SIG-M5 treated with dmso at 0.1 percent for 504 hours (cell line): ENCODE measurements at regions not wholly inside any gene's neighbourhood (a gene's known extent, or its start where the extent isn't known, plus 50 kb on each side); places are given as distances from the start of the nearest gene placed in this dataset.
"Not testable (repeated sequence)": the region's sequence is repeated elsewhere in the genome, so short reads cannot be mapped to it uniquely, and the experiment has no call there.

Source experiments
- DNase-seq: peaks from one replicate; lab custom pipeline; 2025; ENCODE audit not compliant: unreplicated experiment; lab: John Stamatoyannopoulos, UW

GRCh38 chr4:126544276-126544675 is 1088.5 kb upstream of the INTU start:
- DNase-seq: no peak

DNA sequence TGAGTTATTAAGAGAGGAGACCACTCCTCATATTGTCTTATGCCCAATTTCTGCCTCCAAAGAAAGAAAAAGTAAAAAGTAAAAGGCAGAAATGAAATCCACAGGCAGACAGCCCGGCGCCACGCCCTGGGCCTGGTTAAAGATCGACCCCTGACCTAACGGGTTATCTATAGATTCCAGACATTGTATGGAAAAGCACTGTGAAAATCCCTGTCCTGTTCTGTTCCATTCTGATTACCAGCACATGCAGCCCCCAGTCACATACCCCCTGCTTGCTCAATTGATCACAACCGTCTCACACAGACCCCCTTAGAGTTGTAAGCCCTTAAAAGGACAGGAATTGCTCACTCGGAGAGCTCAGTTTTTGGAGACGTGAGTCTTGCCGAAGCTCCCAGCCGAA is 1086.6 kb upstream of the INTU start:
- not testable (repeated sequence) for DNase-seq

DNA sequence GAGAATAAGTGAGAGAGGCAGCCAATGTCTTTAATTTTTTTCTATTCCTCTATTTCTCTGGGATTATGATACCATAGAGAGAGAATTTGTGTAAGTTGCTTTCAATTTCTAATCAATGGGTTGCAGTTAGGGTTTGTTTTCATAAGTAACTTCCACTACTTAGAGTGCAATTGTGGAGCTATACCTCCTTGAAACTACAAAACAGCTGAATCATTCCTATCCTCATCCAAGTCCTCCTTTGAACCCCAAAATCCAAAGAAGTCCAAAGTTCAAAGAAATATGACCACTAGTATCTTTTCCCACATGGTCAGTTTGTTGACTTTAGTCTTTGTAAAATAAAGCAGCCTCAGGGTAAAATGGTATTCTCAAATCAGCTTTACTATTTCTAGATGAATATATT is 1085.4 kb upstream of the INTU start:
- no peak for DNase-seq

DNA sequence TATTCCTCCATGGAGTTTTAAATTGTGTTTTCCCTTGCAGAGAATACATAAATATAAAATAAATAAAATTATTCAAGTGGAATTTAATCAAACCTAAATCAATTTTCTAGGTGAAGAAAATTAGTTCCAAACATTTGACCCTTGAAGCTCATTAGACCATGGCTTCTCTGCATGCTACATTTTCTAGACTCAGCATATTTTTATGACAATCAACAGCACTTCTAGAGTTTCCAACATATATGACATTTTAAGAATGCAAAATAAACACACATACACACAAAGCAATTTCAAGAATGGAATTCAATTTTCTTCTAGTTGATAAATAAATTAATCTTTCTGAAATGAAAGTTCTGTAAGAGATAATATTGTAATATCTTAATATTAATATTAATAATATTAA is 1083.9 kb upstream of the INTU start:
- no peak for DNase-seq

DNA sequence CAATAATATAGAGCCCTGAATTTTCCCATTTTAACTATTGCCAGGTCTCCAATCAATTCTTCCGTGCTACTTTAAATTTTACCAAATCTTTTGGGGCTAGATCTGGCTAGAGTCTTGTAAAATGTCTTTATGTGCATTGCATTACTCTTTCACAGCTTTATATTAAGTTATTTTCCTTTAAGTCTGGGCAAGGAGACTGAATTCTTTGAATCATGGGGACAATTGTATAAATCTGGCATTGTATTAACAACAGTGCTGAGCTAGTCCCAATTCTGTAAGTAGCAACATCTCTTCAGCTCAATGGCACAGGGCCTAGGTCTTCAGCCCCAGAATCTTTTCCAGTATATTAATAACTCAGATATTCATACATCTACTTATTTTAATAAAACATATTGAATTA is 1080.4 kb upstream of the INTU start:
- no peak for DNase-seq

DNA sequence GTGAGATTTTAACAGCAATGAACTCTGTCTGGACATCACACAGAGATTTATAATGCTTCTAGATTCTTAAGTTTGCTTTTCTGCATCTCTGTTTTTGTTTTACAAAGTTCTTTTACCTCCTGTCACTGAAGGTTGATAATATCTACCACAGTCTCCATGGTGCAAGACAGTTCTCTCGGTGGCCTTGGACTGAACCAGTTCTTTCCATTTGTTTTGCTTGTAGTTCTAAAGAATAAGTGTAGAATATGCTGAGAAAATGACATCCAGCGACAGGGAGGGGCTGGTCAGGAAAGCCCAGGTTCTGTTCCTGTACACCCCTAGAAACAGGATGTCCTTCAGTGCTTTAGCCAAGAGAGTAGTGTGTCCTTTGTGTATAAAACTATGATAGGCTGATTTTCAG is 1079.5 kb upstream of the INTU start:
- DNase-seq: no peak

DNA sequence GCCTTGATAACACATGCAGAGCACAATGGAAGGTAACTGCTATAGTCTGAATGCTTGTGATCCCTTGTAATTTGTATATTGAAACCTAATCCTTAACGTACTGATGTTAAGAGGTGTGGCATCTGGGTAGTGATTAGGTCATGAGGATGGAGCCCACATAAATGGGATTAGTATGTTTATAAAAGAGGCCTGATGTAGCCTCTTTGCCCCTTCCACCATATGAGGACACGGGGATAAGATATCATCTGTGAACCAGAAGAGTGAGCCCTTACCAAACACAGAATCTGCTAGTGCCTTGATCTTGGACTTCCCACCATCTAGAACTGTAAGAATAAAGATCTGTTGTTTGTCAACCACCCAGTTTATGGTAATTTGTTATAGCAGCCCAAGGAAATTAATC is 1074.2 kb upstream of the INTU start:
- no peak for DNase-seq

DNA sequence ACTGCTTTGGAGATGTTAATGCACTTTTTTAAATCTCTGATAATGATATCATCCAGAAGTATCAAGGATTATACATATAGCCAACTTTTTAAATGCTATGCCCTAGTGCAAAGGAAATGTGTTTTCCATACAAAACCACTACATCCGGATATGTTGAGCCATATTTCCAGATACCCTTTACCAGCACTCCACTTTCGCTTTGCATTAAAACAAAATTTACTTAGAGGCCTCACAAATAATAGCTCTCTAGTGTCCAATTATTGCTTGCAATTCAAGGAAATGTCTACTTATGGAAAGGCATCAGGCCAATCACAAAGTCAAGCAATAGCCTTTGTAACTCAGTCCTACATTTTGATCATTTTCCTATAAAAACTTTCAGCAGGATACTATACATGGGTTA is 1072.8 kb upstream of the INTU start:
- no peak for DNase-seq

DNA sequence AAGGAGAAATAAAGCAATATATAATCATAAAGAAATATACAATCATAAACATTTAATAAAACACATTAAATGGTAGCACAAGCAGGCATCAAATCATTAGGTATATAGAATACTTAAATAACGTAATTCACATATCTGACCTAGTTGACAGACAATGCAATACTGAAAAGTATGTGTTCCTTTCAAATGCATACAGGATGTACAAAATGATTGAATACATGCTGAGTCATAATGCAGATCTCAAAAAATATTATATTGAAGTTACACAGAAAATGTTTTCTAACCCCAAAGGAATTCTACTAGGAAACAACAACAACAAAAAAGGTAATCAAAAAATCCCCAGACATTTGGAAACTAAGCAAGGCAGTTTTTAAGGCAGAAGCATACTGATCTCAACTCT is 1072.0 kb upstream of the INTU start:
- DNase-seq: no peak

DNA sequence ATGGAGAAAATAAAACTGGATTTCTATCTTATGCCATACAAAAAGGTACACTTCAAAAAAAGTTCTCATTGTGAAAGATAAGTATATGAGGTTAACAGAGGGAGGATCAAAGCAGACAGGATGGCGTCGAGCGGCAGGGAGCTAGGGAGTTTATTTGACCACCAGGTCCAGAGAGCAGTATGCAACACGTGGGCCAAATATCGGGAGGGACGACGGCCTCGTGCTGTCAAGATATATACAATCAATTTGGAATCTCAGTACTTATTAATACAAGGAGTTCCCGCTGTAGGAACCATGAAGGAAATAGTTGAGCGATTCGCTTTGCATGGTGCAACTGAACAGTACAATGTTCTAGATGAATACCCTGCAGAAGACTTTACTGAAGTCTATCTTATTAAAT is 1069.4 kb upstream of the INTU start:
- no peak for DNase-seq

DNA sequence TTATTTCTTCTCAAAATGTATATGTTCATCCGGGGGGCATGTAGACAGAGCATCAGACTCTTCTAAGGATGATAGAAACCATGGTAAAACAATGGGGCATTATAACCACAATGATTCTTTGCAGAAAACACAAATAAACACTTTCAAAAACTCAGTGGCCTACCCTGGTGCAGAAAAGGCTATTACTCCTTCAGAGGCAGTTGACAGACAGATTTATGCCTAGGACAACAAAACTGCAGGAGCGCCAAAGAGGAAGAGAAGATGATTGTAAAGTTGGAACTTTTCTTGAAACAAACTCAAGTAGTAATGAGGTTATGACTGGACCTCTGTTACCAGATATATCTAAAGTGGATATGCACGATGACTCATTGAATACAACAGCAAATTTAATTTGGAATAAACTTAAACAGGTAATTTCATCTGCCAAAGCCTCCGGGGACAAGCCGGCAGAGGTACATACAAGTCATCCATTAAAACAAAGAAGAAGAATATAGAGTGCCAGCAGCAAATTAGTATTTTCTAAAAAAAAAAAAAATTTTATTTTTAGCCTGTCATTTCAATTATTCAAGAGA is 1068.4 kb upstream of the INTU start:
- no peak for DNase-seq

GRCh38 chr4:126568652-126569570 is 1063.8 kb upstream of the INTU start:
- DNase-seq: no peak

GRCh38 chr4:126572264-126572663 is 1060.5 kb upstream of the INTU start:
- DNase-seq: no peak

DNA sequence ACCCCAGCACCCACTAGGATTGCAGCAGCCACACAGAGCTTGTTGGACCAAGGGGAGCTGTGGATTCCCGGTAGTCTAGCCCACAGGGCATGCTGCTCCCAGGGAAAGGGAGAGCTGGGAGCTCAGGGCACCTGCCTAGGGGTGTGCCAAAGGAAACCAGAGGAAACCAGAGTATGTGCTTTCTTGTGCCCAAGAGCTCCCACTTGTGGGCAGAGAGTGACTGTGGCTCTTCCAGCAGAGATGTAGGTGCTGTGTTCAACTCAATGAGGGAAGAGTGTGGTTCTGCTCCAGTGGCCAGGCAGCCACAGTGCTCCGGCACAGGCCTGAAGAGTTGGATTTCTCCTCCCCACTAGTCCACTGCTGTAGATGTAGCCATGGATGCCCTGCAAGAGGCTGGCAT is 1050.0 kb upstream of the INTU start:
- DNase-seq: peak; percentile 5

- DNase-seq: peak; percentile 45
Measured at GRCh38 chr4:126583509-126583908, 1049.2 kb upstream of the INTU start.

DNA sequence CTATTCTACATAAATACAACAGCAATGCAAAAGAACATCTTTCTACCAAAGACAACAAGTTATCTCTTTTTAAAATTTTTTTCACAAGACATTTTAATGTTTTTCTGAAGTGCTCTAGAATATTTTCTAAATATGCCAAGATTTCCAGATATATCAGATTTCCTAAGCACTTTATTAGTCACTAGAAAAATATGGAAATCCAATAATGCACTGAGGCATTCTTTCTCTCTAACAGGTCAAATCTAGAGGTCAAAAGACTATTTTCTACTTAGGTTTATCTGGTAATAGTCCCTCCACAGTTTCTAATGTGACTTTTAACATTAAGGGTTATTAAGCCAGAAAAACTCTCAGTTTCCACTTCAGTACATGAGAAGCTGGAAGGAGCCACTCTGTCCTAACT is 1041.2 kb upstream of the INTU start:
- no peak for DNase-seq

GRCh38 chr4:126592088-126592487 is 1040.7 kb upstream of the INTU start:
- DNase-seq: no peak

DNA sequence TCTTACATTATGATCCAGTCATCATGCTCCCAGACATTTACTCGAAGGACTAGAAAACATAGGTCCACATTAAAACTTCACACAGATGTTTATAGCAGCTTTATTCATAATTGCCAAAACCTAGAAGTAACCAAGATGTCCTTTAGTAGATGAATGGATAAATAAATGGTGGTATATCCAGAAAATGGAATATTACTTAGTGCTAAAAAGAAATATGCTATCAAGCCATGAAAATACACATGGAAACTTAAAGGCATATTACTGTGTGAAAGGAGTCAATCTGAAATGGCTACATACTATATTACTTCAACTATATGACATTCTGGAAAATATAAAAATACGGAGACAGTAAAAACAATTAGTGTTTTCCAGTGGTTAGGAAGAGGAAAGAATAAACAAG is 1039.1 kb upstream of the INTU start:
- no peak for DNase-seq

DNA sequence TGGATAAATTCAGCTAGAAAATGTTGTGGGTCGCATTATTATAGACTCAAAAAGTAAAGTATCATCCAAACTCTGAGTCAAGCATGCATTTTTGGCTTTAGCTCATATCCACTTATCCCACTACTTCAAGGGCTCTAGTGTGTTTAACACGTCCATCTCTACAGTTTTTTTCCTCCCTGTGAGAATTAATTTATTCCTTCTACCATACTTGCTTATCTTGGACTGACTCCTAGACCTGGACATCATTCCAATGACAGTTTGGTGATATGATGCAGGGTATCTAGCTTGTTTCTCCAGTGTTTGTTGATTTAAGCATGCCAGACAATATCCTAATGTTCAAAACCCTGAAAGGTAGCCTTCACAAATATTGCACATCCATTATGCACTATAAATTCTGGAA is 1037.1 kb upstream of the INTU start:
- DNase-seq: no peak

GRCh38 chr4:126599746-126600145 is 1033.0 kb upstream of the INTU start:
- DNase-seq: no peak

DNA sequence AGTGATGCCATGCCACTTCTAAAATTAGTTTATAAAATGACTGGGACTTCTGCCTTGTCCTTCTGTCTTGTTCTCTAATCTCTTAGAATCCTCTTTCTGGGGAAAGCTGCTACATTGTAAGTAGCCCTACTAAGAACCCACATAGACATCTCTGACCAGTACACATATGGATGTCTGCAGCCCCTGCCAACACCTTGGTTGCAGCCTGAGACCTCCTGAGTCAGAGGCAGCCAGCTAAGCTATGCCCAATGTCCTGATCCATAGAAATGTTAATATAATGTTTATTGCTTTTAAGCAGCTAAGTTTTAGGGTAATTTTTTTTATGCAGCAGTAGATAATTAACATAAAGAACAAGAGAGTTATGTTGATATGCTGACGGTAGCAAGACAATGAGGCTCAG is 1029.5 kb upstream of the INTU start:
- DNase-seq: no peak

DNA sequence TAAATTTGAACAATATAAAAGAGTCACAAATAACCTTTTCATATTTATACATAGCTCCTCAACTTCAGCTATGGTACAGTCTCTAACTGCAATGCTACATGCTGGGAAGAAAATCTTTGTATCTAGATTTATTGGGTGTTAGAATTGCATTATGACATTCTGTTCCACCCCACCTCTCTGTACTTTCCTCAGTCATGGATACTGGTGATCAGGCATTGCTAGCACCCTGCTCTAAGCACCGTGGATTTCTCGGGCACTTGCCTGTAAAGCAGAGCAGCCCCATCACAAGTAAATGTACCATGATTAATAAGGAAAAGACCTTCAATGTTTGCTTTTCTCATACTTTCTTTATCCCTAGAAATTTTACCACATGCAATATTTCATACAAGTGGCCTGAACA is 1028.9 kb upstream of the INTU start:
- DNase-seq: no peak
